ENCODE measurements at regions not wholly inside any gene's neighbourhood (a gene's known extent, or its start where the extent isn't known, plus 50 kb on each side); places are given as distances from the start of the nearest gene placed in this dataset.

DNA sequence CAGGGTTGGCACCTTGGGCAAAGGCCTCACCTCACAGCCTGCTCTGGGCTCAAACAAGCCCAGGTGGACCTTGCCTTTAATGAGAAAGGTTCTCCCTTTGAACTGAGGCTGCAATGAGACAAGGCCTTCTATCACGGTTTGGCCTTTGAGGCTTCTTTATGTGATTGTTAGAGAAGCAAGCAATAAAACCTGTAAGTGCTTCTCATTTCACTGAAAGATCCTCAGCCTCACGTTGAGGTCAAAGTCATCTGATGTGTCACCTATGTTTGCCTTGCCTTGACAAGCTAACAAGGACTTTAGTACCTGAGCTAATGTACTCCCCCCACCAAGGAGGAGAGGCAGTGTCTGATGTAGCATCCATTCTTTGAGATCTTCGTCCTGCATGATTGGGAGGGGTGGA, 155.9 kb upstream of the RBM19 start:
- no peaks in the 10 kb centered on the region for H3K4me1 Mint-ChIP-seq

DNA sequence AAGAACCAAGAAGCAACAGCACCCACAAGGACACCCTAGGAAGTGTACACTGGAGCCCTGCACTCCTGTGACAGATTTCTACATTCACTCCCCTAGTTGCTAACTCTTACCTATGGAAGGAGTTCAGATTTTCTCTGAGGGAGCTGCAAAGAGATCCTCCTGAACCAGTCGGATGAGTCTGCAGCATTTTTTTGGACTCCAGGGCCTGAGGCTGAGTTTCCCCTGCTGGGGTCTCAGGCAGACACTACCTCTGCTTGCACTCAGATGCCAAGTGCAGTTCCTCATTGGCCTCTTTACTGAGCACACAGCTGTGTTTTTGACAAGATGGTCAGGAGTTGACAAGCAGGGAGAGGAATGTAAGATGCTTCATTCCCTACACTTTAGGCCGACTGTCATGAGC, 153.2 kb upstream of the RBM19 start:
- TF ChIP-seq, protein P1, sequence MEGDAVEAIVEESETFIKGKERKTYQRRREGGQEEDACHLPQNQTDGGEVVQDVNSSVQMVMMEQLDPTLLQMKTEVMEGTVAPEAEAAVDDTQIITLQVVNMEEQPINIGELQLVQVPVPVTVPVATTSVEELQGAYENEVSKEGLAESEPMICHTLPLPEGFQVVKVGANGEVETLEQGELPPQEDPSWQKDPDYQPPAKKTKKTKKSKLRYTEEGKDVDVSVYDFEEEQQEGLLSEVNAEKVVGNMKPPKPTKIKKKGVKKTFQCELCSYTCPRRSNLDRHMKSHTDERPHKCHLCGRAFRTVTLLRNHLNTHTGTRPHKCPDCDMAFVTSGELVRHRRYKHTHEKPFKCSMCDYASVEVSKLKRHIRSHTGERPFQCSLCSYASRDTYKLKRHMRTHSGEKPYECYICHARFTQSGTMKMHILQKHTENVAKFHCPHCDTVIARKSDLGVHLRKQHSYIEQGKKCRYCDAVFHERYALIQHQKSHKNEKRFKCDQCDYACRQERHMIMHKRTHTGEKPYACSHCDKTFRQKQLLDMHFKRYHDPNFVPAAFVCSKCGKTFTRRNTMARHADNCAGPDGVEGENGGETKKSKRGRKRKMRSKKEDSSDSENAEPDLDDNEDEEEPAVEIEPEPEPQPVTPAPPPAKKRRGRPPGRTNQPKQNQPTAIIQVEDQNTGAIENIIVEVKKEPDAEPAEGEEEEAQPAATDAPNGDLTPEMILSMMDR (IDR thresholded peaks at IDR 0.05) = no peak
- H3K9me3 Mint-ChIP-seq = peaks cover 11% of the 10 kb centered on the region
- peaks cover 65% of the 10 kb centered on the region for H3K27me3 Mint-ChIP-seq (ENCODE audit: low read depth, poor library complexity)

More for the DNA sequence above, 155.9 kb upstream of the RBM19 start:
- H3K27ac Mint-ChIP-seq = no peak overlapping the region
- peaks cover 61% of the 10 kb centered on the region for H3K27me3 Mint-ChIP-seq (ENCODE audit: low read depth, poor library complexity)
- no peaks in the 10 kb centered on the region for H3K9me3 Mint-ChIP-seq
- no peak for DNase-seq
- TF ChIP-seq, protein P1 (IDR thresholded peaks at IDR 0.05) = no peak
- H3K4me3 Mint-ChIP-seq = no peak overlapping the region
- H3K36me3 Mint-ChIP-seq (ENCODE audit: low read depth) = no peaks in the 10 kb centered on the region

DNA sequence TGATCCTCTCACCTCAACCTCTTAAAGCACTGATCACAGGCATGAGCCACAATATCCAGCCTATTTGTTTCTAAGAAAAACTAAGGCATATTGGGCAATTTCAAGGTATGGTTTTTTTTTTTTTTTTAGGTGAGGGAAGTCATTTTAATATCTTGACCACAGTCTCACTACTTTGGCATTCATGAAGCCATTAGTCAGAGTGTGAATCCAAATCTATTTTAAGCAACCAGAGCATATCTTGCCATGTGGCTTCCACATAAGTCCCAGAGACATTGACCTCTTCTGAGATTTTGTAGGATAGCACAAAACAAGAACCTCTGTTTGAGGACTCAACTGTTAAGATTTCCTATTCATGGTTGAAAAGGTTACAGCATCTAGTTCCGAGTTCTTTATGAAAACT, 130.3 kb upstream of the RBM19 start:
- H3K4me3 Mint-ChIP-seq = no peak overlapping the region
- no peak for DNase-seq
- TF ChIP-seq, protein P1 (IDR thresholded peaks at IDR 0.05) = no peak
- no peak overlapping the region for H3K27ac Mint-ChIP-seq
- H3K27me3 Mint-ChIP-seq (ENCODE audit: low read depth, poor library complexity) = peaks cover 35% of the 10 kb centered on the region
- no peaks in the 10 kb centered on the region for H3K4me1 Mint-ChIP-seq
- peaks cover 19% of the 10 kb centered on the region for H3K9me3 Mint-ChIP-seq
- no peaks in the 10 kb centered on the region for H3K36me3 Mint-ChIP-seq (ENCODE audit: low read depth)

More for the DNA sequence above, 153.2 kb upstream of the RBM19 start:
- Mint-ChIP-seq H3K36me3 (ENCODE audit: low read depth) (no peaks in the 10 kb centered on the region), H3K4me1 (no peaks in the 10 kb centered on the region), H3K4me3 (no peak overlapping the region), H3K27ac (no peak overlapping the region)
- no peak for DNase-seq

DNA sequence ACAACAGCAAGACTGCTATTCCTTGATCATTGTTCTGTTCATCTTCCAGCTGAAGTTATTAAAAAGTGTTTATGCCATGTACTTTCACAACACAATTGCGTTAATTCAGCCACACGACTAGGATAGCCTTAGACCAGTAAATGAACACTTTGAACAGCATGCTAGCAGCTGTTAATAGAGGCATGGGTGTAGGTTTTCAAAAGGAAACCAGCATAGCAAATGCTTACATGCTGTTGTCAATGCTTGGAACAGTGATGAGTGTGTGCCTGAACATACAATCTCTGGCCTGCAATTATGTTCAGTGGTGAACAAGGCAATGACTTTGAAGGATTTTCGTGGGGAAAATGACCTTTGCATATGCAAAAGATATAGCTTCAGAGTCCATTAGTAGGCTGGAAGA, 127.4 kb upstream of the RBM19 start:
- TF ChIP-seq, protein P1 (IDR thresholded peaks at IDR 0.05) = no peak
- Mint-ChIP-seq H3K9me3 (peaks cover 21% of the 10 kb centered on the region), H3K4me3 (no peak overlapping the region), H3K27ac (no peak overlapping the region), H3K36me3 (ENCODE audit: low read depth) (no peaks in the 10 kb centered on the region), H3K4me1 (no peaks in the 10 kb centered on the region), H3K27me3 (ENCODE audit: low read depth, poor library complexity) (peaks cover 33% of the 10 kb centered on the region)
- no peak for DNase-seq

DNA sequence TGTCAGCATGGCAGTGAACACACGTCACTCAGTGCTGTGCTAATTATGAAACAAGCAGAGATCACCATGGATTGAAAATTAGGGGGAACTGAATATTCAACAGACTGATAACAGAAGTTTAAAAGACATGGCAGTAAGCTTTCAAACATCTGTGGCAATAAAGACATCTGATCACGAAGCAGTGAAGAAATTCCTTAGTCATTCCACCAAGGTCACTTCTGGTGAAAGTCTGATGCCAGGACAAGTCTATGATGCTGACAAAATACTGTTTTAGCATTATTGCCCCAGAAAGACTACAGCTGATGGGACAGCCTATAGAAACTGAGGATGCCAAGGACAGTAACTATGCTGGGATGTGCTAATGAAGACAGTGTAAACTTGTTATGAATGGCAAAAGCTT, 126.9 kb upstream of the RBM19 start:
- TF ChIP-seq, protein P1 (IDR thresholded peaks at IDR 0.05) = no peak
- Mint-ChIP-seq H3K9me3 (peaks cover 21% of the 10 kb centered on the region), H3K36me3 (ENCODE audit: low read depth) (no peaks in the 10 kb centered on the region), H3K27ac (no peak overlapping the region), H3K4me3 (no peak overlapping the region), H3K4me1 (no peaks in the 10 kb centered on the region), H3K27me3 (ENCODE audit: low read depth, poor library complexity) (peaks cover 28% of the 10 kb centered on the region)
- no peak for DNase-seq

DNA sequence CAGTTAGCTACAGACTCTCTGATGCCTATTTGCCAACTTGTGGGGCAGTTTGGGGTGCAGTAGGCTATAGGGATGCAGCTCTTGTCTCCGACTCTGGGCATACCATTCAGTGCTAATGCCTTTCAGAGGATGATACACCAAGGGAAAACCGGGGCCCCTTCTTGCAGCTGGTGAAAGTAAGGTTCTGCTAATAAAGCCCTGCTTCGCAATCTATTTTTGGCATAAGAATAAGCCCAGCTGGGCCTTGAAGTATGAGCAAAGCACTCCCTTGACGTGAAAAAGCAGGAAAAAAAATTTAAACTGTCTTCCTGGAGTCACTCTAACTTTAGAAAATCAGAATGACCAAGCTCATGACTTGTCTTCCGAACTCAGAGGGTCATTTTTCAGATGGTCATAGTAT, 124.1 kb upstream of the RBM19 start:
- no peaks in the 10 kb centered on the region for H3K4me1 Mint-ChIP-seq
- no peak overlapping the region for H3K4me3 Mint-ChIP-seq
- H3K27ac Mint-ChIP-seq = no peak overlapping the region
- TF ChIP-seq, protein P1 (IDR thresholded peaks at IDR 0.05) = no peak
- peaks cover 14% of the 10 kb centered on the region for H3K9me3 Mint-ChIP-seq
- no peaks in the 10 kb centered on the region for H3K36me3 Mint-ChIP-seq (ENCODE audit: low read depth)
- H3K27me3 Mint-ChIP-seq (ENCODE audit: low read depth, poor library complexity) = peaks cover 36% of the 10 kb centered on the region
- DNase-seq = no peak
